ENCODE measurements at regions not wholly inside any gene's neighbourhood (a gene's known extent, or its start where the extent isn't known, plus 50 kb on each side); places are given as distances from the start of the nearest gene placed in this dataset.

DNA sequence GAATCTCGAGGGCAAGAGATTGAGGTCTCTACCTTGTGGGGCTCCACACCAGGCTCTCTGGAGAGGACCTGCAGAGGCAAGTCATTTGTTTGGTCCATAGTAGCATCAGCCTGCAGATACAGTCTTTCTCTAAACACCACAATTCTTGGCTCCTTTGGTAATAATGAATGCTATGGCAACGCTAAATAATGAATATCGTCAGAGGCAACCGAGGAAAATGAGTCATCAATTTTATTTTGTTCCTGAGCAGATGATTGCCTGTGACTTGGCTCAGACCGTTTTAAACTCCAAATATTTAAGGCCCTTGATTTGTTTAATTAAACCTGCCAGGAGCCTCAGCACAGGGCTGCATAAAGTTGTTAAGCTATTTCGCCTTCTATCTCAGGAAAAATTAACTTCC lies 924.1 kb upstream of the TMEM132C start:
- Histone ChIP-seq H2BK120ac (ENCODE audit: low read depth, low read length) (no peak overlapping the region), H3K4me2 (ENCODE audit: insufficient read depth, low read length, poor library complexity, severe bottlenecking) (no peak overlapping the region), H2BK5ac (ENCODE audit: low read length) (no peak overlapping the region), H3K4me1 (ENCODE audit: control insufficient read depth in 2 of 2, insufficient read depth in 1 of 2, low read depth in 1 of 2, low read length in 2 of 2) (peaks cover 0 to 4% of the 10 kb centered on the region in 2 donors), H3K9me3 (replicated peaks in 1 of 2; ENCODE audit: control insufficient read depth in 2 of 2, insufficient read depth in 1 of 2, low read depth in 1 of 2, low read length in 2 of 2) (peaks cover 0 to 1% of the 10 kb centered on the region in 2 donors), H2BK15ac (ENCODE audit: low read length) (no peak overlapping the region), H2BK12ac (ENCODE audit: low read length) (no peak overlapping the region), H4K91ac (ENCODE audit: low read depth, low read length, poor library complexity) (no peak overlapping the region), H4K8ac (ENCODE audit: low read depth, low read length) (no peak overlapping the region), H2AFZ (ENCODE audit: low read length) (no peak overlapping the region), H3K18ac (ENCODE audit: low read length) (no peak overlapping the region), H3K27ac (replicated peaks; ENCODE audit: low read length) (no peak overlapping the region), H2AK5ac (ENCODE audit: low read depth, low read length) (no peak overlapping the region), H3K23ac (ENCODE audit: low read depth, low read length, poor library complexity) (no peak overlapping the region), H3K79me1 (ENCODE audit: low read depth, low read length) (no peaks in the 10 kb centered on the region), H3K4ac (ENCODE audit: low read length) (no peak overlapping the region), H3K14ac (ENCODE audit: low read length) (no peak overlapping the region), H3K27me3 (ENCODE audit: control insufficient read depth in 3 of 3, insufficient read depth in 3 of 3, low read depth in 1 of 3, low read length in 3 of 3) (no peaks in the 10 kb centered on the region), H3K4me3 (ENCODE audit: low read length in 2 of 2) (no peak overlapping the region), H3K9ac (ENCODE audit: low read depth, low read length, poor library complexity) (no peak overlapping the region), H3K36me3 (replicated peaks in 1 of 2; ENCODE audit: control insufficient read depth in 2 of 2, insufficient read depth in 2 of 2, low read length in 2 of 2) (no peaks in the 10 kb centered on the region)
- no peak for DNase-seq (ENCODE audit: low spot score)
- WGBS, 2 donors (ENCODE audit: extremely low coverage in 2 of 2, insufficient read length in 2 of 2, insufficient replicate concordance in 1 of 2): no CpG with 5 or more reads among the region's 6 CpGs

DNA sequence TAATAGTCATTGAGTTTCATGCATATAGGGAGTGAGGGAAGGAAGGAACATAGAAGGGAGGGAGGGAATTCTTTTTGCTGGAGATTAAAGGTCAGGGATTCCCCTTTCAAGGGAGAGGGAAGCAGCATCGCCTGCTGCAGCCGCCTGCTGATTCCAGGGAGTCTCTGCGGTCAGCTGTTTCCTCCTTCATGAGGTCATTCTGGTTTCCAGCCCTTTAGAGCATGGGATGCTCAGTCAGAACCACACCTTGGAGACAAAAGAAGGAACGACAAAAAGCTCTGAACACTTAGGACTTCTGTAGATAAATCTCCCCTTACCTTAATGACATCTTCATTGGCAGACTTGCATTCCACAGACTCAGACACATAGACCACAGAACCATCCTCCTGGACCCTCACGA lies 923.0 kb upstream of the TMEM132C start:
- H3K27me3 ChIP-seq (ENCODE audit: control insufficient read depth in 3 of 3, insufficient read depth in 3 of 3, low read depth in 1 of 3, low read length in 3 of 3): no peaks in the 10 kb centered on the region
- DNase-seq (ENCODE audit: low spot score): no peak
- no peak overlapping the region for H2AK5ac ChIP-seq (ENCODE audit: low read depth, low read length)

DNA sequence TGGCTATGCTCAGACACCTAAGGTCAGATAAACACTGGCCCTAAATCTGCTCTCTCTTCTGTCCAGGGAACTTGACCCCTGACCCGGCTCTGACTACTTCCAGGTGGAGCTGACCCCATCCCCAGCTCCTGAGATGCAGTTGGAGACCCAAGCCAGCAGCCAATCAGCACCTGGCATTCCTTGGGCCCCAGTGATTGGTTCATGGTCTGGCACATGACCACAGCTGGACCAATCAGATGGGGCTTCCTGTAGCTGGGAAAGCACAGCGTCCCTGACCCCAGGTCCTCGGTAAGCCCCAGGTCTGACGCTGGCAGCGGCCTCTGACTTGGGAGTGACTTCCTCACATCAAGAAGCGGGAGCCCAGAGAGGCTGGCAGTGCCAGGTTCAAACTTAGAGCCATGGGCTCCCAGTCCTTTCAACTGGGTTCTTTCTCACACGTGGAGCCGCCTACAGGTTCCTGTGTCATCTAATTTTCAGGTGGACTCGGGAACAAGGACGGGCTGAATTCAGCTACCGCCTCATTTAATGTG lies 915.4 kb upstream of the TMEM132C start:
- Histone ChIP-seq H4K8ac (ENCODE audit: low read depth, low read length) (no peak overlapping the region), H3K4ac (ENCODE audit: low read length) (no peak overlapping the region), H3K4me1 (ENCODE audit: control insufficient read depth in 2 of 2, insufficient read depth in 1 of 2, low read depth in 1 of 2, low read length in 2 of 2) (no peaks in the 10 kb centered on the region), H3K27ac (replicated peaks; ENCODE audit: low read length) (no peak overlapping the region), H2BK15ac (ENCODE audit: low read length) (no peak overlapping the region), H3K9ac (ENCODE audit: low read depth, low read length, poor library complexity) (no peak overlapping the region), H4K91ac (ENCODE audit: low read depth, low read length, poor library complexity) (no peak overlapping the region), H2AK5ac (ENCODE audit: low read depth, low read length) (no peak overlapping the region), H3K36me3 (replicated peaks in 1 of 2; ENCODE audit: control insufficient read depth in 2 of 2, insufficient read depth in 2 of 2, low read length in 2 of 2) (no peaks in the 10 kb centered on the region), H3K14ac (ENCODE audit: low read length) (no peak overlapping the region), H3K27me3 (ENCODE audit: control insufficient read depth in 3 of 3, insufficient read depth in 3 of 3, low read depth in 1 of 3, low read length in 3 of 3) (no peaks in the 10 kb centered on the region), H2BK5ac (ENCODE audit: low read length) (peak overlapping the region; percentile 78), H3K79me1 (ENCODE audit: low read depth, low read length) (no peaks in the 10 kb centered on the region), H3K9me3 (replicated peaks in 1 of 2; ENCODE audit: control insufficient read depth in 2 of 2, insufficient read depth in 1 of 2, low read depth in 1 of 2, low read length in 2 of 2) (no peaks in the 10 kb centered on the region), H3K18ac (ENCODE audit: low read length) (no peak overlapping the region), H2BK12ac (ENCODE audit: low read length) (no peak overlapping the region), H2BK120ac (ENCODE audit: low read depth, low read length) (no peak overlapping the region), H3K23ac (ENCODE audit: low read depth, low read length, poor library complexity) (no peak overlapping the region), H2AFZ (ENCODE audit: low read length) (peak overlapping the region; percentile 29), H3K4me2 (ENCODE audit: insufficient read depth, low read length, poor library complexity, severe bottlenecking) (no peak overlapping the region), H3K4me3 (ENCODE audit: low read length in 2 of 2) (no peak overlapping the region)
- no peak for DNase-seq (ENCODE audit: low spot score)
- no CpG with 5 or more reads among the region's 11 CpGs for WGBS, 2 donors (ENCODE audit: extremely low coverage in 2 of 2, insufficient read length in 2 of 2, insufficient replicate concordance in 1 of 2)

More for the DNA sequence above, 923.0 kb upstream of the TMEM132C start:
- no peak overlapping the region for H2BK15ac ChIP-seq (ENCODE audit: low read length)
- no peak overlapping the region for H2BK5ac ChIP-seq (ENCODE audit: low read length)
- H3K23ac ChIP-seq (ENCODE audit: low read depth, low read length, poor library complexity): no peak overlapping the region
- WGBS, 2 donors (ENCODE audit: extremely low coverage in 2 of 2, insufficient read length in 2 of 2, insufficient replicate concordance in 1 of 2): no CpG with 5 or more reads among the region's 5 CpGs
- H3K4me3 ChIP-seq (ENCODE audit: low read length in 2 of 2): no peak overlapping the region
- no peak overlapping the region for H3K27ac ChIP-seq (replicated peaks; ENCODE audit: low read length)
- no peak overlapping the region for H2BK120ac ChIP-seq (ENCODE audit: low read depth, low read length)
- peaks cover 0 to 4% of the 10 kb centered on the region in 2 donors for H3K4me1 ChIP-seq (ENCODE audit: control insufficient read depth in 2 of 2, insufficient read depth in 1 of 2, low read depth in 1 of 2, low read length in 2 of 2)
- peaks cover 0 to 1% of the 10 kb centered on the region in 2 donors for H3K9me3 ChIP-seq (replicated peaks in 1 of 2; ENCODE audit: control insufficient read depth in 2 of 2, insufficient read depth in 1 of 2, low read depth in 1 of 2, low read length in 2 of 2)
- no peak overlapping the region for H3K18ac ChIP-seq (ENCODE audit: low read length)
- H3K9ac ChIP-seq (ENCODE audit: low read depth, low read length, poor library complexity): no peak overlapping the region
- H3K4me2 ChIP-seq (ENCODE audit: insufficient read depth, low read length, poor library complexity, severe bottlenecking): no peak overlapping the region
- no peaks in the 10 kb centered on the region for H3K36me3 ChIP-seq (replicated peaks in 1 of 2; ENCODE audit: control insufficient read depth in 2 of 2, insufficient read depth in 2 of 2, low read length in 2 of 2)
- H2AFZ ChIP-seq (ENCODE audit: low read length): no peak overlapping the region
- H3K14ac ChIP-seq (ENCODE audit: low read length): no peak overlapping the region
- no peaks in the 10 kb centered on the region for H3K79me1 ChIP-seq (ENCODE audit: low read depth, low read length)
- no peak overlapping the region for H4K8ac ChIP-seq (ENCODE audit: low read depth, low read length)
- H2BK12ac ChIP-seq (ENCODE audit: low read length): no peak overlapping the region
- H3K4ac ChIP-seq (ENCODE audit: low read length): no peak overlapping the region
- no peak overlapping the region for H4K91ac ChIP-seq (ENCODE audit: low read depth, low read length, poor library complexity)

DNA sequence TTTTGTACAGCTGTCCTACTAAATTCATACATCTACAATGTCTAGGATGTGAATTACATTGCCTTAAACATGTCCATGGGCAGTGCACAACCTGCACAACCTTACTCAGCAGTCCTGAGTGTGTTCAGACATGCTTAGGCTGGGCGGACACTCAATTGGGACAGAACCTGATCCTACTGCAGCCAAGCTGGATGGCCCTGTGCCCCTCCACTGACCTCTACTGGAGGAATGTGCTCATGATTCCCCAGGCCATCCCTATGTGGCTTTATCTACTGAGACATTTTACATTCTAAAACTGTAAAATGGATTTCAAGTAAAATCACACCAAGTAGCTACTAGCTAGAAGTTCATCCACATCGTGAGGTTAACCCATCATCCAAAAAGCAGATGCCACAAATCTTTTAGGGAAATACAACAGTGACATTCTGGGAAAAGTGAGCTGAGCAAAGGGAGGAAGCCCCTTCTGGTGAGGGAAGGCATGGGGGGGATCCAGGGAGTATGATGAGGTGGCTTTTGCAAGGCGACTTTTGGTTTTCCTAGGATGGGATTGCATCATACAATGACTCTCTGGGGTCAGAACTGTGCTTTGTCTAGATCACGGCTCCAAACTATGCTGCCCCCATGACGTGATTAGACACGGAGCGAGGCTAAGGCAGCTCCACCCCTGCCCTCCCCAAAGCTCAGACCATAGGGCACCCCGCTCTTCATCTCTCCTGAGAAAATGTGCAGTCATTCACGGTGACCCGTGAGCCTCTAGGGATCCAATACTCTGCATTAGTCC lies 911.7 kb upstream of the TMEM132C start:
- Histone ChIP-seq H3K9me3 (replicated peaks in 1 of 2; ENCODE audit: control insufficient read depth in 2 of 2, insufficient read depth in 1 of 2, low read depth in 1 of 2, low read length in 2 of 2) (no peaks in the 10 kb centered on the region), H2BK15ac (ENCODE audit: low read length) (no peak overlapping the region), H2AFZ (ENCODE audit: low read length) (no peak overlapping the region), H2AK5ac (ENCODE audit: low read depth, low read length) (no peak overlapping the region), H3K18ac (ENCODE audit: low read length) (no peak overlapping the region), H3K23ac (ENCODE audit: low read depth, low read length, poor library complexity) (peak overlapping the region; percentile 49), H4K8ac (ENCODE audit: low read depth, low read length) (no peak overlapping the region), H3K4me2 (ENCODE audit: insufficient read depth, low read length, poor library complexity, severe bottlenecking) (no peak overlapping the region), H3K27ac (replicated peaks; ENCODE audit: low read length) (no peak overlapping the region), H3K14ac (ENCODE audit: low read length) (no peak overlapping the region), H3K4me1 (ENCODE audit: control insufficient read depth in 2 of 2, insufficient read depth in 1 of 2, low read depth in 1 of 2, low read length in 2 of 2) (no peaks in the 10 kb centered on the region), H3K4ac (ENCODE audit: low read length) (no peak overlapping the region), H2BK12ac (ENCODE audit: low read length) (no peak overlapping the region), H3K9ac (ENCODE audit: low read depth, low read length, poor library complexity) (no peak overlapping the region), H3K27me3 (ENCODE audit: control insufficient read depth in 3 of 3, insufficient read depth in 3 of 3, low read depth in 1 of 3, low read length in 3 of 3) (no peaks in the 10 kb centered on the region), H3K79me1 (ENCODE audit: low read depth, low read length) (no peaks in the 10 kb centered on the region), H3K4me3 (ENCODE audit: low read length in 2 of 2) (no peak overlapping the region), H2BK5ac (ENCODE audit: low read length) (no peak overlapping the region), H2BK120ac (ENCODE audit: low read depth, low read length) (no peak overlapping the region), H3K36me3 (replicated peaks in 1 of 2; ENCODE audit: control insufficient read depth in 2 of 2, insufficient read depth in 2 of 2, low read length in 2 of 2) (no peaks in the 10 kb centered on the region), H4K91ac (ENCODE audit: low read depth, low read length, poor library complexity) (no peak overlapping the region)
- no peak for DNase-seq (ENCODE audit: low spot score)
- no CpG with 5 or more reads among the region's 10 CpGs for WGBS, 2 donors (ENCODE audit: extremely low coverage in 2 of 2, insufficient read length in 2 of 2, insufficient replicate concordance in 1 of 2)
